Hepatocyte (in vitro differentiated cells): ENCODE measurements at regions not wholly inside any gene's neighbourhood (a gene's known extent, or its start where the extent isn't known, plus 50 kb on each side); places are given as distances from the start of the nearest gene placed in this dataset.
"Not testable (repeated sequence)": the region's sequence is repeated elsewhere in the genome, so short reads cannot be mapped to it uniquely, and the experiment has no call there.

Source experiments
- DNase-seq: peaks from one replicate; pipeline ENCODE4 v3.0.0-alpha.2; 2016; ENCODE audit warnings: low spot score
- H2AFZ ChIP-seq: fragments of 200-600 bp; sonication (generic); 2 replicates; pipeline ENCODE4 v1.6.0; 2016; ENCODE audit warnings: antibody characterized with exemption, mild to moderate bottlenecking
- H3K27ac ChIP-seq: fragments of 200-600 bp; sonication (generic); 2 replicates; pipeline ENCODE4 v1.5.1; 2016; ENCODE audit warnings: mild to moderate bottlenecking
- H3K27me3 ChIP-seq: fragments of 200-600 bp; sonication (generic); 2 replicates; pipeline ENCODE4 v1.6.1; 2016
- H3K36me3 ChIP-seq: fragments of 200-600 bp; sonication (generic); replicated peaks from 2 replicates; pipeline ENCODE4 v1.5.1; 2016; ENCODE audit warnings: low read depth; ENCODE audit not compliant: insufficient read depth
- H3K4me1 ChIP-seq: fragments of 200-600 bp; sonication (generic); 2 replicates; pipeline ENCODE4 v1.5.1; 2016; ENCODE audit warnings: mild to moderate bottlenecking, moderate library complexity; ENCODE audit not compliant: insufficient read depth
- H3K4me2 ChIP-seq: fragments of 200-600 bp; sonication (generic); 2 replicates; pipeline ENCODE4 v1.6.0; 2016
- H3K4me3 ChIP-seq: fragments of 200-600 bp; sonication (generic); 2 replicates; pipeline ENCODE4 v1.5.1; 2016; ENCODE audit warnings: mild to moderate bottlenecking
- H3K79me2 ChIP-seq: fragments of 200-600 bp; sonication (generic); 2 replicates; pipeline ENCODE4 v1.6.0; 2017; ENCODE audit warnings: mild to moderate bottlenecking
- H3K9me2 ChIP-seq: fragments of 200-600 bp; sonication (generic); replicated peaks from 2 replicates; pipeline ENCODE4 v1.6.0; 2017; ENCODE audit warnings: mild to moderate bottlenecking; ENCODE audit not compliant: insufficient read depth
- H3K9me3 ChIP-seq: fragments of 200-600 bp; sonication (generic); 2 replicates; pipeline ENCODE4 v1.5.1; 2016; ENCODE audit warnings: low read depth, mild to moderate bottlenecking
- H4K20me1 ChIP-seq: fragments of 200-600 bp; sonication (generic); 2 replicates; pipeline ENCODE4 v1.6.0; 2016; ENCODE audit warnings: mild to moderate bottlenecking; ENCODE audit not compliant: insufficient read depth, poor library complexity, severe bottlenecking
- CTCF ChIP-seq: fragments of 200-600 bp; sonication (generic); IDR thresholded peaks from 2 replicates; pipeline ENCODE4 v1.5.1; 2016; ENCODE audit warnings: antibody characterized with exemption, mild to moderate bottlenecking; ENCODE audit not compliant: poor library complexity
- EZH2 ChIP-seq: fragments of 200-600 bp; sonication (generic); IDR thresholded peaks from 2 replicates; pipeline ENCODE4 v1.6.1; 2016; ENCODE audit warnings: antibody characterized with exemption, mild to moderate bottlenecking, borderline replicate concordance
- EZH2phosphoT487 ChIP-seq: fragments of 200-600 bp; sonication (generic); IDR thresholded peaks from one replicate; pipeline ENCODE4 v1.6.1; 2018; ENCODE audit warnings: antibody characterized with exemption, mild to moderate bottlenecking, low read depth, moderate library complexity; ENCODE audit not compliant: unreplicated experiment, severe bottlenecking
- WGBS: methylation state at CpG from one replicate; pipeline ENCODE4 v1.1.6; 2016; ENCODE audit warnings: low lambda C conversion rate; ENCODE audit errors: missing lambda C conversion rate; 5-methylcytosine and 5-hydroxymethylcytosine counted together

- no peaks in the 10 kb centered on the region for H3K79me2 ChIP-seq
- no peak overlapping the region for H3K4me2 ChIP-seq
- 91% methylated on average over 1 of the region's 1 CpG for WGBS
- DNase-seq, result no peak
- H3K9me2 ChIP-seq, result no peaks in the 10 kb centered on the region
- H2AFZ ChIP-seq, result no peak overlapping the region
- H4K20me1 ChIP-seq, result no peaks in the 10 kb centered on the region
- no peaks in the 10 kb centered on the region for H3K9me3 ChIP-seq
- no peak overlapping the region for H3K4me3 ChIP-seq
- H3K27me3 ChIP-seq, result no peaks in the 10 kb centered on the region
- H3K4me1 ChIP-seq, result no peaks in the 10 kb centered on the region
- no peak overlapping the region for H3K27ac ChIP-seq
- H3K36me3 ChIP-seq, result no peaks in the 10 kb centered on the region
- TF ChIP-seq EZH2phosphoT487 (no peak), CTCF (no peak), EZH2 (no peak)
These were observed 687.1 kb upstream of the NEGR1 start for GRCh38 chr1:72969461-72969860.

DNA sequence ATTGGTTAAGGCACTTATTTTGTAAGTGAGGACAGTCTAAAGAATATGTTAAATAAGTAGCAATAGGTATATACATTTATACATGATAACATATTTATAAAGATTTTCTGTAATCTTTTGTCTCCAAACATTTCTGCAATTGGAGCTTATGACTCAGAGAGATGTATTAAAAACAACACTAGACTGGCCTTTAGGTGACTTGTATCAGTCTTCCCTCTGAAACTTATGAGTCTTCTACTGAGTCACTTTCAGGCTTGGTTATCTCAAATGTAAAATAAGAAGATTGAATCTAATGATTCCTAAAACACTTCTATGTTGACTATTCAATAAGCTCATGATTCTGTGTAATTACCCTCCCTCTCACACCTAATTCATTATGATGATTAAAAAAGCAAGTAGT lies 672.6 kb upstream of the NEGR1 start:
- Histone ChIP-seq H3K9me2 (no peaks in the 10 kb centered on the region), H3K27ac (no peak overlapping the region), H3K4me1 (no peaks in the 10 kb centered on the region), H4K20me1 (no peaks in the 10 kb centered on the region), H3K27me3 (no peaks in the 10 kb centered on the region), H3K4me2 (no peak overlapping the region), H2AFZ (no peak overlapping the region), H3K36me3 (no peaks in the 10 kb centered on the region), H3K79me2 (no peaks in the 10 kb centered on the region), H3K9me3 (no peaks in the 10 kb centered on the region), H3K4me3 (no peak overlapping the region)
- no peak for DNase-seq
- no peak for TF ChIP-seq EZH2phosphoT487
- no peak for TF ChIP-seq CTCF
- no peak for TF ChIP-seq EZH2

DNA sequence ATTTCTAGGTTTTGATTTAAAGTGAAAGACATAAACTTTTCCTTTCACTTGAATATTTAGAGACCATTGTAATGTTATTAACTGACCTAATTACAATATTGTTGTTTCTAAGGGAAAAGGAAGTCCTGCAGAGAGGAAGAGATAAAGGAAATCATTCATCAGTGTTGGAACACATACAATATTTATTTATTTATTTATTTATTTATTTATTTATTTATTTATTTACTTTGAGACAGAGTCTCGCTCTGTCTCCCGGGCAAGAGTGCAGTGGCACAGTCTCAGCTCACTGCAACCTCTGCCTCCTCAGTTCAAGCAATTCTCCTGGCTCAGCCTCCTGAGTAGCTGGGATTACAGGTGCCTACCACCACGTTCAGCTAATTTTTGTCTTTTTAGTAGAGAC lies 668.6 kb upstream of the NEGR1 start:
- DNase-seq, H2AFZ ChIP-seq, H3K9me2 ChIP-seq, H3K4me2 ChIP-seq, H3K4me3 ChIP-seq, H3K79me2 ChIP-seq, H3K36me3 ChIP-seq, H3K27me3 ChIP-seq, H3K27ac ChIP-seq, H3K9me3 ChIP-seq, H3K4me1 ChIP-seq, H4K20me1 ChIP-seq: not testable (repeated sequence)
- WGBS, result 89% methylated on average over 3 of the region's 3 CpGs

- WGBS, result 37% methylated on average over 3 of the region's 3 CpGs
- H3K9me2 ChIP-seq, result no peaks in the 10 kb centered on the region
- no peaks in the 10 kb centered on the region for H3K27me3 ChIP-seq
- DNase-seq, result no peak
- H3K4me1 ChIP-seq, result no peaks in the 10 kb centered on the region
- no peaks in the 10 kb centered on the region for H3K36me3 ChIP-seq
- no peak overlapping the region for H3K27ac ChIP-seq
- H4K20me1 ChIP-seq, result no peaks in the 10 kb centered on the region
- no peak overlapping the region for H3K4me2 ChIP-seq
- no peak overlapping the region for H2AFZ ChIP-seq
- H3K4me3 ChIP-seq, result no peak overlapping the region
- H3K79me2 ChIP-seq, result no peaks in the 10 kb centered on the region
- H3K9me3 ChIP-seq, result no peaks in the 10 kb centered on the region
- TF ChIP-seq EZH2 (no peak), EZH2phosphoT487 (no peak), CTCF (no peak)
These were observed 664.7 kb upstream of the NEGR1 start for GRCh38 chr1:72946903-72947499.
